ENCODE measurements at regions not wholly inside any gene's neighbourhood (a gene's known extent, or its start where the extent isn't known, plus 50 kb on each side); places are given as distances from the start of the nearest gene placed in this dataset.

- DNase-seq (ENCODE audit: low read depth, low spot score), result no peak
Observed at GRCh38 chr14:47899685-47900084, 224.3 kb upstream of the MDGA2 start.

- no peak for DNase-seq (ENCODE audit: low read depth, low spot score)
Observed at GRCh38 chr14:47874350-47874749, 198.9 kb upstream of the MDGA2 start.

- no peak for DNase-seq (ENCODE audit: low read depth, low spot score)
Observed at GRCh38 chr14:47872588-47872987, 197.2 kb upstream of the MDGA2 start.

- no peak for DNase-seq (ENCODE audit: low read depth, low spot score)
Observed at GRCh38 chr14:47863441-47863840, 188.0 kb upstream of the MDGA2 start.

- no peak for DNase-seq (ENCODE audit: low read depth, low spot score)
Observed at GRCh38 chr14:47857646-47858045, 182.2 kb upstream of the MDGA2 start.

GRCh38 chr14:47852278-47852677, 176.9 kb upstream of the MDGA2 start:
- no peak for DNase-seq (ENCODE audit: low read depth, low spot score)

GRCh38 chr14:47846008-47846407, 170.6 kb upstream of the MDGA2 start:
- no peak for DNase-seq (ENCODE audit: low read depth, low spot score)

GRCh38 chr14:47843236-47843635, 167.8 kb upstream of the MDGA2 start:
- no peak for DNase-seq (ENCODE audit: low read depth, low spot score)

- no peak for DNase-seq (ENCODE audit: low read depth, low spot score)
Observed at GRCh38 chr14:47833011-47833410, 157.6 kb upstream of the MDGA2 start.

- DNase-seq (ENCODE audit: low read depth, low spot score), result no peak
Observed at GRCh38 chr14:47826809-47827208, 151.4 kb upstream of the MDGA2 start.

- no peak for DNase-seq (ENCODE audit: low read depth, low spot score)
Observed at GRCh38 chr14:47822326-47822725, 146.9 kb upstream of the MDGA2 start.

- DNase-seq (ENCODE audit: low read depth, low spot score), result no peak
Observed at GRCh38 chr14:47821135-47821534, 145.7 kb upstream of the MDGA2 start.

GRCh38 chr14:47790477-47790876, 115.1 kb upstream of the MDGA2 start:
- no peak for DNase-seq (ENCODE audit: low read depth, low spot score)

GRCh38 chr14:47785058-47785457, 109.7 kb upstream of the MDGA2 start:
- no peak for DNase-seq (ENCODE audit: low read depth, low spot score)

GRCh38 chr14:47778631-47779030, 103.2 kb upstream of the MDGA2 start:
- no peak for DNase-seq (ENCODE audit: low read depth, low spot score)

- no peak for DNase-seq (ENCODE audit: low read depth, low spot score)
Observed at GRCh38 chr14:47772652-47773051, 97.2 kb upstream of the MDGA2 start.

GRCh38 chr14:47763188-47763854, 87.9 kb upstream of the MDGA2 start:
- no peak for DNase-seq (ENCODE audit: low read depth, low spot score)

- no peak for DNase-seq (ENCODE audit: low read depth, low spot score)
Observed at GRCh38 chr14:47746986-47747385, 71.6 kb upstream of the MDGA2 start.

- no peak for DNase-seq (ENCODE audit: low read depth, low spot score)
Observed at GRCh38 chr14:47744155-47744554, 68.8 kb upstream of the MDGA2 start.

GRCh38 chr14:47739541-47739940, 64.1 kb upstream of the MDGA2 start:
- DNase-seq (ENCODE audit: low read depth, low spot score), result no peak

- DNase-seq (ENCODE audit: low read depth, low spot score), result no peak
Observed at GRCh38 chr14:47730296-47730695, 54.9 kb upstream of the MDGA2 start.
